Mesodermal cell (in vitro differentiated cells): ENCODE measurements at regions not wholly inside any gene's neighbourhood (a gene's known extent, or its start where the extent isn't known, plus 50 kb on each side); places are given as distances from the start of the nearest gene placed in this dataset.

Experiments used
- H3K27ac ChIP-seq: 2 replicates; pipeline ENCODE4 v1.7.0; 2013; ENCODE audit warnings: mild to moderate bottlenecking, low read depth, low read length, moderate library complexity; ENCODE audit not compliant: severe bottlenecking
- H3K36me3 ChIP-seq: 2 replicates; pipeline ENCODE4 v1.7.1; 2013; ENCODE audit warnings: mild to moderate bottlenecking, low read length, moderate library complexity; ENCODE audit not compliant: control insufficient read depth, insufficient read depth
- H3K4me1 ChIP-seq: one replicate; pipeline ENCODE4 v1.7.1; 2013; ENCODE audit warnings: mild to moderate bottlenecking, low read length; ENCODE audit not compliant: insufficient read depth, control insufficient read depth, poor library complexity, severe bottlenecking
- H3K4me3 ChIP-seq: 2 replicates; pipeline ENCODE4 v1.7.0; 2013; ENCODE audit warnings: low read length, control low read depth, mild to moderate bottlenecking; ENCODE audit not compliant: insufficient read depth, poor library complexity, severe bottlenecking; ENCODE audit errors: extremely low read depth
- H3K9me3 ChIP-seq: 2 replicates; pipeline ENCODE4 v1.7.1; 2013; ENCODE audit warnings: mild to moderate bottlenecking, low read length, moderate library complexity; ENCODE audit not compliant: control insufficient read depth
- WGBS, 2 experiments: methylation state at CpG; one replicate each; pipeline ENCODE4 v1.1.5; 2013; ENCODE audit warnings: missing lambda C conversion rate in 2 of 2; ENCODE audit not compliant: insufficient coverage in 2 of 2; 5-methylcytosine and 5-hydroxymethylcytosine counted together

- no peaks in the 10 kb centered on the region for H3K9me3 ChIP-seq
- H3K27ac ChIP-seq: no peak overlapping the region
- H3K36me3 ChIP-seq: no peaks in the 10 kb centered on the region
- H3K4me1 ChIP-seq: no peaks in the 10 kb centered on the region
- no peak overlapping the region for H3K4me3 ChIP-seq
Measured at GRCh38 chr1:188314557-188315137, 1485.9 kb downstream of the PLA2G4A start.

- no peak overlapping the region for H3K27ac ChIP-seq
- H3K36me3 ChIP-seq: no peaks in the 10 kb centered on the region
- no peaks in the 10 kb centered on the region for H3K9me3 ChIP-seq
- no peak overlapping the region for H3K4me3 ChIP-seq
- no peaks in the 10 kb centered on the region for H3K4me1 ChIP-seq
Measured at GRCh38 chr1:188317894-188318293, 1489.1 kb downstream of the PLA2G4A start.

DNA sequence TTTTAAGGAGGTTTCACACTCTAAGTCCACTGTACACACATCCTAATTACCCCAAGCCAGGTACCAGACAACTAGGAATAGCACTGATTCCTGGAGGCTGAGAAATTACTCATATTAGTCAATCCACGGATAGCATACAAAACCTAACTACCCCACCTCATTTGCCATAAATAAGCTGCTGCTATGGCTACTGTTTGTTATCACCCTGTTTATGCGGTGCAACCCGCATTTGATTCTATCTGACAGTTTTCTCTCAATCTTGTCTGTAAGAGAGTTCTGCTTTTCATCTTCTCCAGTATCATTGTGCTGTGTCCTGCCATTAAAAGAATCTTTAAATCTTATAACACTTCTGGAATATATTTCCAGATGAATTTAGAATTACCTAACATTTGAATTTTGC is 1496.5 kb downstream of the PLA2G4A start:
- 89 to 93% methylated on average over 1 to 3 of the region's 3 CpGs for WGBS, 2 experiments
- Histone ChIP-seq H3K36me3 (no peaks in the 10 kb centered on the region), H3K4me1 (no peaks in the 10 kb centered on the region), H3K27ac (no peak overlapping the region), H3K9me3 (no peaks in the 10 kb centered on the region), H3K4me3 (no peak overlapping the region)

- Histone ChIP-seq H3K36me3 (no peaks in the 10 kb centered on the region), H3K9me3 (peaks cover 3% of the 10 kb centered on the region), H3K27ac (no peak overlapping the region), H3K4me1 (no peaks in the 10 kb centered on the region), H3K4me3 (no peak overlapping the region)
- 83 to 100% methylated on average over 1 of the region's 1 CpG for WGBS, 2 experiments
Measured at GRCh38 chr1:188343914-188344313, 1515.2 kb downstream of the PLA2G4A start.

DNA sequence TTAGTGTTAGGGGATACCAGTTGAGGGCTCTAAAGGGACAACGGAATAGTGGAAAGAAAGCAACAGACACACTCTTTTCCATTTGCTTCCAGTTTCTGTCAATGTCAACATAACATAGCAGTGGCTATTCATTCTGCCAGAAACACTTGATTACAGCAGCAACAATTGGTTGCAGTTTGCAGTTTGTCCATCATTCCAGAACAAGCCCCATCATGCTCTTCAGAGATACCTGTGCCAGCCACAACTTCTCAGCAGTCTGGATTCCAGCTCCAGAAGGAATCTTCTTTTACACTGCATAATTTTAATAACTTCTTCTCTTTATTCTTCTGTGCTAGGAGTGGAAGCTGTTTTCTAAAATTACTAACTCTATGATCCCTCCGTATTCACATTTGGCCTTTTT is 1521.4 kb downstream of the PLA2G4A start:
- Histone ChIP-seq H3K4me3 (no peak overlapping the region), H3K4me1 (no peaks in the 10 kb centered on the region), H3K36me3 (no peaks in the 10 kb centered on the region), H3K9me3 (no peaks in the 10 kb centered on the region), H3K27ac (no peak overlapping the region)
- WGBS, 2 experiments: 100% methylated on average over 1 of the region's 2 CpGs; no CpG with 5 or more reads in 1 of the 2 experiments

DNA sequence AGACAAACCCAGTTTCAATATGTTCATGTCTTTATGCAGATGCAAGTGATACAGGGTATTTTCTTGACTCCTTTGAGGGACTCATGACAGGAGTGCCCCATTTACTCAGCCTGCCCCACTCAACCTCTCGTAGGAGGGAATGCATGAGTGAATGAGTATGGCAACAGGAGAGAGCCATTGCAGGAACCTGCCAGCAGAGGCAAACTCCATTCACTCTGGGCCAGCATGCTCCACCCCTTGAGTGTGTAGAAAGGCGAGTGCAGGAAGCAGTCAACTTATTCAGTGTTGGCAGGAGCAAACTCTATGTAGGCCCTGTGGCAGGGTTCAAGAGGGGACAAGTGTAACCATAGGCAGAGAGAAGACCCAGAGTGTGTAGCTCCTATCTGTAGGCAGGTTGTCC is 1526.3 kb downstream of the PLA2G4A start:
- Histone ChIP-seq H3K4me3 (no peak overlapping the region), H3K36me3 (no peaks in the 10 kb centered on the region), H3K9me3 (no peaks in the 10 kb centered on the region), H3K27ac (no peak overlapping the region), H3K4me1 (no peaks in the 10 kb centered on the region)
- 80 to 82% methylated on average over 1 to 2 of the region's 2 CpGs for WGBS, 2 experiments

GRCh38 chr1:188355847-188356246 is 1527.1 kb downstream of the PLA2G4A start:
- Histone ChIP-seq H3K36me3 (no peaks in the 10 kb centered on the region), H3K4me3 (no peak overlapping the region), H3K27ac (no peak overlapping the region), H3K4me1 (no peaks in the 10 kb centered on the region), H3K9me3 (no peaks in the 10 kb centered on the region)
- WGBS, 2 experiments: 84 to 100% methylated on average over 3 to 5 of the region's 5 CpGs

DNA sequence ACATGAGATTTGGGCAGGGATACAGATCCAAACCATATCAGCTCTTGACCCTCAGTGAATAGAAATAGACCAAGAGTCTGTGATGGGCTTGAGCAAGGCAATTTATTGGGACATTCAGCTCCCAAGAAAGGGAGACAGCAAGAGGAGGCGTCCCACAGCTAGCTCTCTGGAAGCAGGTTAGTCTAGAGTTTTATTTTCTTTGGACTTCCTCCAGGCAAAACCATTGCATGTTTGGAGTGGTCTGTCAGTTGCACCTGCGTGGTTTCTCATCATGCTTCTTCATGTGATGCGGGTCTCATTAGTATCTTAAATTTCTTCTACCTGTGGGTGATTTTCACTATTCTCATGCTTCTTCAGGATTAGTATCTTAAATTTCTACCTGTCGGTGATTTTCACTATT is 1530.6 kb downstream of the PLA2G4A start:
- Histone ChIP-seq H3K9me3 (no peaks in the 10 kb centered on the region), H3K4me3 (no peak overlapping the region), H3K36me3 (no peaks in the 10 kb centered on the region), H3K4me1 (no peaks in the 10 kb centered on the region), H3K27ac (no peak overlapping the region)
- WGBS, 2 experiments: 82 to 93% methylated on average over 2 to 3 of the region's 4 CpGs

DNA sequence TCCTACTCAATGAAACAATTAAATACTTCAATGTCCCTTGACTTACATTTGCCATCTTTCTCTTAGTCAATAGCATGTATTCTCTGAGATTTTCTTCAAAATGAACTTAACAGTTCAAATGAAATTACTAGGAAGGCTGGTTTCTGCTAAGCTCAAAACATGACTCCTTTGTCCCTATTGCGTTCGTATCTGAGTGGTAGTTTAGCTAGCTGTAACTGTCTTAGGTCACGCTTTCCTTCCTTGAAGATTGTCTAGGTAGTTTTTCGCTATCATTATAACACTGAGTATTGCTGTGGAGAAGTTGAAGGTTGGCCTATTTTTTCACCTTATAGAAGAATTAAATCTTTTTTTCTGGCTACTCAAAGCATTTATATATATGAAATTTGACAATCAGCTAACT is 1535.2 kb downstream of the PLA2G4A start:
- Histone ChIP-seq H3K4me1 (no peaks in the 10 kb centered on the region), H3K4me3 (no peak overlapping the region), H3K36me3 (no peaks in the 10 kb centered on the region), H3K27ac (no peak overlapping the region), H3K9me3 (no peaks in the 10 kb centered on the region)
- 83% methylated on average over 3 of the region's 4 CpGs; no CpG with 5 or more reads in 1 of the 2 experiments for WGBS, 2 experiments

GRCh38 chr1:188364927-188365449 is 1536.2 kb downstream of the PLA2G4A start:
- H3K4me3 ChIP-seq: no peak overlapping the region
- no peak overlapping the region for H3K27ac ChIP-seq
- H3K4me1 ChIP-seq: no peaks in the 10 kb centered on the region
- no peaks in the 10 kb centered on the region for H3K9me3 ChIP-seq
- no peaks in the 10 kb centered on the region for H3K36me3 ChIP-seq
- WGBS, 2 experiments: 100% methylated on average over 1 of the region's 3 CpGs; no CpG with 5 or more reads in 1 of the 2 experiments

DNA sequence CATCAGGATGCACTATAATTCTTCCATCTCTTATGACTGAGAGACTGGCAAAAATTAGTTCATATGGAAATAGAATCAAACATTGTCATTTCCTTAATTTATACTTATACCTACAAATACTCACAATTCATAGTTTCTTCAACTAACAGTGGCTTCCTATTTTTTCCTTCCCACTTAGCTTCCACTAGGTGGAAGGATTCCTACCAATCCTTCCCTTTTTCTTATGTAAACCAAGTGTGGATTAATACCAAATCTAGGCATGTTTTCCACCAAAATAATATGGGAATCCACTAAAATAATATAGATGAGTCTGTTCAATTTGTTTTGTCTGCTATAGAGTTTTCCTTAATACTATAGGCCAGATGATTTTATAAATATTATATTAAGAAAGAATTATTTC is 1537.1 kb downstream of the PLA2G4A start:
- Histone ChIP-seq H3K27ac (no peak overlapping the region), H3K36me3 (no peaks in the 10 kb centered on the region), H3K9me3 (no peaks in the 10 kb centered on the region), H3K4me3 (no peak overlapping the region), H3K4me1 (no peaks in the 10 kb centered on the region)
